NB4 (cell line): ENCODE measurements at regions not wholly inside any gene's neighbourhood (a gene's known extent, or its start where the extent isn't known, plus 50 kb on each side); places are given as distances from the start of the nearest gene placed in this dataset.

ENCODE experiments used
- CTCF ChIP-seq: IDR thresholded peaks from one replicate; pipeline ENCODE4 v1.5.1; 2012; ENCODE audit warnings: low read depth, low read length
- MAX ChIP-seq: IDR thresholded peaks from 2 replicates; pipeline ENCODE4 v1.6.1; 2011; ENCODE audit warnings: low read depth, low read length
- MYC ChIP-seq: IDR thresholded peaks from 2 replicates; pipeline ENCODE4 v1.6.1; 2011; ENCODE audit warnings: low read depth, low read length
- POLR2A ChIP-seq: IDR thresholded peaks from 2 replicates; pipeline ENCODE4 v1.6.1; 2011; ENCODE audit warnings: mild to moderate bottlenecking; ENCODE audit not compliant: insufficient read length; ENCODE audit errors: extremely low read depth

GRCh38 chr5:96151891-96152290 lies 190.2 kb upstream of the ELL2 start:
- no peak for TF ChIP-seq MYC
- TF ChIP-seq CTCF, result no peak
- TF ChIP-seq MAX, result no peak
- TF ChIP-seq POLR2A, result no peak
